Fibroblast of skin of abdomen (primary cell): ENCODE measurements at regions not wholly inside any gene's neighbourhood (a gene's known extent, or its start where the extent isn't known, plus 50 kb on each side); places are given as distances from the start of the nearest gene placed in this dataset.
"Not testable (repeated sequence)": the region's sequence is repeated elsewhere in the genome, so short reads cannot be mapped to it uniquely, and the experiment has no call there.

Experiments
- DNase-seq: peaks from one replicate; pipeline ENCODE4 v3.0.0-alpha.2; 2013

DNA sequence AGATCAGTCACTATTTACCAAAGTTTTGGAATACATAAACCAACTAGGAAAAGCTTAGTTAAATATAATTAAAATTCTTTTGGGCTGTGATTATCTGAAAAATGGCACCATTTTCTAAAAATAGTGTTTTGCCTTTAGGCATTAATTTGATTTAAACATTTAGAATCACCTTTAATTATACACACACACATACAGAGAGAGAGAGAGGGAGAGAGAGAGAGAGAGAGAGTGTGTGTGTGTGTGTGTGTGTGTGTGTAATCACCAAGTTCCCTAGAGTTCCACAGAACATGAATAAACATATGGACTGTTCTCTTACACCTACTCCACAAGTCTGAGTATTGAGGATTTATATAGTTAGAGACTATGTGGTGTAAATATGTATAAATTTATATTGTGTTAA lies 141.2 kb upstream of the ATXN1 start:
- no peak for DNase-seq

DNA sequence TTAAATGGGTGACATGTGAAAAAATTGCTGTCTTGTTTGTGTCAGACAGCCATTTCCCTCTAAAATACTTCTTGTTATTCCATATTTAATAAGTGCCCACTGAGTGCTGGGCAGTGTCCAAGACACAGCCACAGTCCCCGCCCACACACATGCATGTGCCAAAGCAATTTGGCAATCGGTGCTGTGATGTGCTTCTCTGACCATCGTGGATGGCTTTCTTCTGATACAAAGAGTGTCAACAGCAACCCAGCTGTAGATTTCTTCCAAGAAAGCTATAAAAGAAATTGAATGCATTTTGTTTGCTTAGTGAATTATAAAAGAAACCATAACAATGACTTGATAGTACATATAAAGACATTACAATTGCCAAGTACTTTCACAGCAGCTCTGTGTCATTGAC lies 140.5 kb upstream of the ATXN1 start:
- peak; percentile 49 for DNase-seq

DNA sequence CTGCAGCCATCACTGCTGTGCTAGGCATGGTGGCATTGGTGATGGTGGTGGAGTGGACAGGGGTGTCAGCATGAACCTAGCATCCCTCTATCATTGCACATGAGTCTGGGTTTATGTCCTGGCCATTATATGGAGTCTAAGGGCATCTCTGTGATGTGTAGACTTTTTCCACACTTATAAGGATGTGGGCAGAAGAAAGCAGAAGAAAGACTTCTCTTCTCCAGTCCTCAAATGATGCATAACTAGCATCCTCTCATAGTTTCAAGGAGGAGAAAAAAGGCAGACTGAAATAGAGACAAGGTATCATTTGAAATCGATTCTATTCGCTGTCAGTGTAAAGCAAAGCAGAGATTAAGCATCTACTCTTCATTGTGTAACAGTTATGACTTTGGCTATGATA lies 140.0 kb upstream of the ATXN1 start:
- DNase-seq = no peak

DNA sequence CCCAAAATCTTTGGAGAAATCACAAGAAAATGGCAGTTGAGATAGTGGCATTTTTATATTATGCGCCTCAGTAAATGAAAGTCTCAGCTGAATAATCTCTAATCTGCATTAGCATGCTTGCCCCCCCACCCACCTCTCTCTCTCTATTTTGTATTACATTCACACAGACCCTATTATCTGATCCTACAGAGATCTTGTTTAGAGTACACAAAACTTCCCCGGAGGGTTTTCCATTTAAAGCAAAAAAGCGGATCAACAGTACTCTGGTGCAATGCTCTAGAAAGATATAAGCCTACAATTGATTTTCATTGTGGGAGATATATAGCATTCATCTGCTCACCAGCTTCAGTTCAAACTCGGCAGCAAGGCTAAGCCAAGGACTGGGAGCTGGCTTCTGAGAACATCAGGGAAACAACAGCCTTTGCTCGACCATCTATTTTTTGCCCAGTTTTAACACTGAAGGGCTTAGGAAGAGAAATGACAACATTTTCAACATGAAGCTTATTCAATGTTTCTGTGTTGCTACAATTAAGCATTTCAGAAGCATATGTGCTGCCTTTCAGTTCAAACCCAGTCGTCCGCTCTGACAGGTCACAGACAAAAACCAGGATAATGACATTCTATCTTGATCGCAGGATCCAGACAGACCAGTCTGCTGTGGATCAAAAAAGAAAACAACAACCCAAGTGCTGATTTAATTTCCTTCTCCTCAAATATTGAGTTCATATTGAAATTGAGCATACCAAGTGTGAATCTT lies 137.6 kb upstream of the ATXN1 start:
- no peak for DNase-seq

DNA sequence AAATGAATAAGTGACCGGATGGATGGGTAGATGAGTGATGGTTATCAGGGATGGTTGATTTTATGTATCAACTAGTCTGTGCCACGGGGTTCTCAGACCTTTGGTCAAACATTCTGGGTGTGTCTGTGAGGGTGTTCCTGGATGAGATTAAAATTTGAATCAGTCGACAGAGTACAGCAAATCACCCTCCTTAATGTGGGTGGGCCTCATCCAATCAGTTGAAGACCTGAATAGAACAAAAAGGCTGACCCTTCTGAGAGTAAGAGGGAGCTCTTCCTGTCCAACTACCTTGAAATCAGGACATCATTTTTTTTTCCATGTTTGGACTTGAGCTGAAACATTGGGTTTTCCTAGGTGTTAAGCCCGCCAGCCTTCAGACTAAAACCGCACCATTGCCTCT lies 136.4 kb upstream of the ATXN1 start:
- DNase-seq = no peak

DNA sequence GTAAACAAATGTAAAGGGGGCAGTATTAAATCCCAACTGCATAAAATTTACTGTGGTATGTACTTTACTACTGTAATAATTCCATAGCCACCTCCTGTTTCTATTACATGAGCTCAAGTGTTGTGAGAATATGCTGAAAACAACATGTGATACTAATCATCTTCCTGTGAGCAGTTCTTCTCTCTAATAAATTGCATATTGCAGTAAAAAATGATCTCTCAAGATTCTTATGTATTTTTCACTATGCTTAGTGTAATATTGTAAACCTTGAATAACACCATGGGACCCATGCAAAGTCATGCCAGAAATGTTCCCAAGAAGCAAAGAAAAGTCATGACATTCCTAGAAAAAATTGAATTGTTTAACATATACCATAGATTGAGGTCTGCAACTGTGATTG lies 133.0 kb upstream of the ATXN1 start:
- DNase-seq = no peak

DNA sequence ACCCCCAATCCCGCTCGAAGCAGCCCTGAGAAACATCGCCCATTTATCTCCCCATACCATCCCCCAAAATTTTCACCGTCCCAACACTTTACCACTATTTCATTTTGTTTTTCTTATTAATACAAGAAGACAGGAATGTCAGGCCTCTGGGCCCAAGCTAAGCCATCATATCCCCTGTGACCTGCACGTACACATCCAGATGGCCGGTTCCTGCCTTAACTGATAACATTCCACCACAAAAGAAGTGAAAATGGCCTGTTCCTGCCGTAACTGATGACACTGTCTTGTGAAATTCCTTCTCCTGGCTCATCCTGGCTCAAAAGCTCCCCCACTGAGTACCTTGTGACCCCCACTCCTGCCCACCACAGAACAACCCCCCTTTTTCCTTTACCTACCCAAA lies 129.8 kb upstream of the ATXN1 start:
- DNase-seq = not testable (repeated sequence)

DNA sequence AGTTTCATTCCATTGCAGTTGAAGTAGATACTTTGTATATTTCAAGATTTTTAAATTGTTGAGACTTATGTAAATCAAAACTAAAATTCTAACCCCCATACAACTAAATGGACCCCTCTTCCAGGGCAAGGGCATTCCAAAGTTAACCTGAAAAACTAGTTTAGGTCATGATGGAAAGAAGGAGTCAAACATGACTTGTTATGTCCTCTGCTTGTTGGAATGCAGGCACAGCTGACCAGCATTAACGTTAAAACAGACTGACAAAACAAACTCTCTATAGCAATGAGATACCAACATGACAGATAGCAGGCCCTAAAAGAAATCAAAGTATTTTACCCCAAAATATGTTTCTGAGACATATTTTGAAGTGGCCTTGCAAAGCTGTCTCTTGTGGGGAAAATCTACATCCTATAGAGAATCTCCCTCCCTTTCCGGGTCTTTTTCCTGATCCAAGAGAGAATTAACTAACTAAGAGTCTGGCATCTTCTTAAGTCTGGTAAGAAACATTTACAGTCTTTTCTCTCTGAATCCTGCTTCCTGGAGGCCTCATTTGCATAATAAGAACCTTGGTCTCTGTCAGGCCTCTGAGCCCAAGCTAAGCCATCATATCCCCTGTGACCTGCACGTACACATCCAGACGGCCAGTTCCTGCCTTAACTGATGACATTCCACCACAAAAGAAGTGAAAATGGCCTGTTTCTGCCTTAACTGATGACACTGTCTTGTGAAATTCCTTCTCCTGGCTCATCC lies 124.3 kb upstream of the ATXN1 start:
- no peak for DNase-seq

DNA sequence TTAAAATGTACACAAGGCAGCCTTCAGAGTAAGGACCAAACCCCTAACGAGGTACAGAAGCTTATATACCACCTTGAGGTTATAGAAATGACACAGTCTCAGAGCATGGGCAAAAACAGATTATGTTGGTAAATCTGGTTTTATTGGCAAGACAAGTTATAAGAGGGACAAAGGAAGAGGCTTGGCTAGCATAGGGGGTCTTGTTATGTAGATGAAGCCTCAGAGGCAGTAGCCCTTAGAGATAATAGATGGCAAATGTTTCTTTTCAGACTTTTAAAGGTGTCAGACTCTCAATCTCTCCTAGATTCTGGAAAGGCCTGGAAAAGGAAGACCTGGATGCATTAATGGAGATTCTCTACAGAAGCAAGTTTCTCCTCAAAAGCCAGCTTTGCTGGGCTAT lies 123.3 kb upstream of the ATXN1 start:
- no peak for DNase-seq

DNA sequence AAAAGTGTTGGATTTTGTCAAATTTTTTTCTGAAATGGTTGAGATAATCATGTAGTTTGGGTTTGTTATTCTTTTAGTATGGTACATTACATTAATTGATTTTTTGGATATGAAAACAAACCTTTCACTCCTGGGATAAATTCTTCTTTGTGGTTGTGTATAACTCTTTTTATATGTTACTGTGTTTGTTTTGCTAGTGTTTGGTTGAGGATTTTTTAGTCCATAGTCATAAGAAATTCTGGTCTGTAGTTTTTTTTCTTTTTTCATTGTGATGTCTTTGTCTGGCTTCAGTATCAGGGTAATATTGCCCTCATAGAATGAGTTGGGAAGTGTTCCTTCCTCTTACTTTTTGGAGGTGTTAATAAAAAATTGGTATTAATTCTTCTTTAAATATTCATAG lies 122.2 kb upstream of the ATXN1 start:
- DNase-seq = no peak

DNA sequence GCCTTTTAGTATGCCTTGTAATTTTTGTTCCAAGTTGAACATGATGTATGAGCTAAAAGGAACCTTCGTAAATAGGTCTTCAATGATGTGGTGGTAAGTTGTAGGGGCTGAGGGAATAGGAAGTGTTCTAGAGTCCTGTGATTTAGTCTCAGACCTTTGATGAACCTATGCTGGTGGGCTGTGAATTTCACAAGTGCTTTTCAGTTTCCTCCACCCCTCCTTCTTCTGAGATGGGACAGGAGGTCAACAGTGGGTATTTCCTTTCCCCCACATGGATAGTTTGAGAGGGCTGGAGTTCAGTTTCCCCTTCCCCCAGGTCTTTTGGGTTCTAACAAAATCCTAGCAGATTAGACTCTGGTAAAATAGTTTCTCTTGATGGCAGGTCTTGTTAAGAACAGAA lies 121.0 kb upstream of the ATXN1 start:
- DNase-seq = no peak

DNA sequence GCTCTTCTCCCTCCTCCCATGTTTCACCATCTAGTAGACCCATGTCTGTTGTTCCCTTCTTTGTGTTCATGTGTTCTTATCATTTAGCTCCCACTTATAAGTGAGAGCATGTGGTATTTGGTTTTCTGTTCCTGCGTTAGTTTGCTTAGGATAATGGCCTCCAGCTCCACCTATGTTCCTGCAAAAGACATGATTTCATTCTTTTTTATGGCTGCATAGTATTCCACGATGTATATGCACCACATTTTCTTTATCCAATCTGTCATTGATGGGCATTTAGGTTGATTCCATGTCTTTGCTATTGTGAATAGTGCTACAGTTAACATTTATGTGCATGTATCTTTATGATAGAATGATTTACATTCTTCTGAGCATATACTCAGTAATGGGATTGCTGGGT lies 115.6 kb upstream of the ATXN1 start:
- not testable (repeated sequence) for DNase-seq

DNA sequence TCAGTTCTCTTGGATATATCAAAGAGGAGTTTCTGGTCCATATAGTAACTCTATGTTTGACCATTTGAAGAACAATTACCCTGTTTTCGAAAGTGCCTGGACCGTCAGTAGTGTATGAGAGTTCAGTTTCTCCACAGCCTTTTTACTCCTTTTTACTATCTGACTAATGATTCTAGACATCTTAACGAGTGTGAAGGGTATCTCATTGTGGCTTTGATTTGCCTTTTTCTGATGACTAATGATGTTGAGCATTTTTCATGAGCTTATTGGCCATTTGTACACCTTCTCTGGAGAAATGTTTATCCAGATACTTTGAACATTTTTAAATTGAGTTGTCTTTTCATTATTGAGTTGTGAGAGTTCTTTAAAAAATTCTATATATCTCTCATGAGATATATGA lies 114.9 kb upstream of the ATXN1 start:
- DNase-seq = no peak

DNA sequence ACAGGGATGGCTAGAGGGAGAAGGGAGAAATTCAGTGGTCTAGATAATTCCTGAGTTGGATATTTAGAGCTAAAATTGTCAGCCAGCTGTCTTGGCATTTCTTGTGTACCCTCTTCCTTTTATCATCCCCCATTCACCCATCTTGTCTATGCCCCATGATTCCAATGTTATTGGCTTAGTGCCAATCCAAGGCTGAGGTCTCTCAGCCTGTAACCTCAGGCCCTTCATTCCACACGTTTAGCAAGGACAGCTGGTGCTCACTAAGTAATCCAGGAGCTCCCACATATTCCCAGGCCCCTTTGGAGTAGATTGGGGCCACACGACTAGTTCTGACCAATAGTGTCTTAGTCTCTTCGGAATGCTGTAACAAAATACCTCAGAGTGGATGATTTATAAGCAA lies 112.4 kb upstream of the ATXN1 start:
- DNase-seq = no peak

DNA sequence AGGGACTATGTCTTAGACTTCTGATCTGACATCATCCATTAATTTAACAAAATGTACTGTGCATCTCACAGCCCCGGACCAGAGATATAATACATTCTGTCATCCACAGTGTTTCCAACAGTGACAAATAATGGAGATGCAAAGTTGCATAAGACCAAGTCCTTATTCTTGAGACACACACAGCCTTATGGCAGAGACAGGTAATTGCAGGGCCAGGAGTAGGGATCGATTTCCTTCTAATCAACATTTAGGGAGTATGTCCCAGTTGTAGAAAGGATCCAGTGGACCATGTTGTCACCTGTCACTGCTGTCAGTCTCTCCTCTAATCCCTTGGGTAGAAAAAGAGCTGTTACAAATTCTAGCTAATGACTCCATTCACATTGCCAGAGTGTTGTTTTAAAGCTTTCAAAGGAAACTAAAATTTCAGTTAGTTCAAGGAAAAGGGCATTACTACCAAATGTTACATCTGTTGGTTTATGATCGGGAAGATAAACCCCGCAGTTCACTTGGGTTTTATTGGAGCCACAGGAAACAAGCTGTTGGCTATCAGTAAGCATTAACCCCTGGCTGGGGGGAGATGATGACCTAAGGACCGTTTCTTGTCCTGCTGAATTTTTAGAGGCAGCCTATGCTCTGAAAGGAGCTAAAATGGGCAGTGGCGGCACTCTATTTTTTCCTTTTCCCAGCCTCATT lies 111.4 kb upstream of the ATXN1 start:
- no peak for DNase-seq

DNA sequence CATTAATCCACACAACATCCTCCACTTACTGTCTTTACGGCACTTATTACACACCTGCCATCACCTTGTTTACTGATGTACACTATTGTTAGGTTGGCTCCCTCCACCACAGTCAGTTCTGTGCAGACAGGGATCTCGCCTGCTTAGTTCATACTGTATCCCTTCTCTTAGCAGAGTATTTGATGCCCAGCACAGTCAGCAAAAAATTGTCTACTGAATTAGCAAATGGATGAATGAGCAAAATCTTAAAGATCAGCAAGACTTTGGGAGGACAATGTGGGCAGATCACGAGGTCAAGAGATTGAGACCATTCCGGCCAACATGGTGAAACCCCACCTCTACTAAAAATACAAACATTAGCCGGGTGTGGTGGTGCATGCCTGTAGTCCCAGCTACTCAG lies 109.8 kb upstream of the ATXN1 start:
- DNase-seq = no peak

DNA sequence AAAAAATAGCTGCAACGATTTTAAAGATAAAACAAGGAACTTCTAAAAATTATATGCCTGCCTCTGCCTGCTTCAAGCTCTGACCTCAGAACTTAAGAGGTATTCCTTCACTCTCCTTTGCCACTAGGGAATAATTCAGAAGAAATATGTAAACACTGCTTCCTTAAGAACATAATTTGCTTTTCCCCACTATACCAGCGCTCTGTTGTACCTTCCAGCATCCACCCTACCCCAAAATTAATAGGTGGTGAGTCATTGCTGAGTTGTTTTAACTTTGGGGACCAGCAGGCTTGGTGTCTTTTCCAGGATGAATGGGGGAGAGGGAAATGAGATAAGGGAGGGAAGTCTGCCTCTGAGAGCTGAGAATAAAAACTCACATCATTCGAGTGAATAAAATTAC lies 107.7 kb upstream of the ATXN1 start:
- DNase-seq = peak; percentile 24

DNA sequence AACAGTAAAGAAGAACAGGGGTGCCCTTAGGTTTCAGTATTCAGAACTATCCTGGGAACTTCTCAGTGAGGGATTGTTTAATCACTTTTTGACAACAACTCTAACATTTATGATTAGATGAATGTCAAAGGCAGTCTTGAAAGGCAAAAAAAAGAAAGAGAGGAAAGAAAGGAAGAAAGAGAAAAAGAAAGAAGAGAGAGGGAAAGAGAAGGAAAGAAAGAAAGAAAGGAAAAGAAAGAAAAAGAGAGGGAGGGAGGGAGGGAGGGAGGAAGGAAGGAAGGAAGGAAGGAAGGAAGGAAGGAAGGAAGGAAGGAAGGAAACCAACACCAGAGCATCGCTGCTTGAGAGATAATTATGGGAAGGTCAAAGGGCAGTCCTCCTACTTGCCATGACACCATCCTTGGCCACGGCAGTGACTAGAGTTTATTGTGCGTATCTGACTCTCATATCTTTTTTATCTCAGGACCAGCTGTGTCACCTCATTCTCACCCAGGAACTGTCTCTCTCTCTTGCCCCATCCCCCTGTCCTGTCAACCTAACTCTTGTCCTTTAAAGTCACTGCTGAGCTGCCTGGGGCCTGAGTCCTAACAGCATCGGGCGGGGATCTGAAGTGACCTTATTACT lies 96.8 kb upstream of the ATXN1 start:
- no peak for DNase-seq

DNA sequence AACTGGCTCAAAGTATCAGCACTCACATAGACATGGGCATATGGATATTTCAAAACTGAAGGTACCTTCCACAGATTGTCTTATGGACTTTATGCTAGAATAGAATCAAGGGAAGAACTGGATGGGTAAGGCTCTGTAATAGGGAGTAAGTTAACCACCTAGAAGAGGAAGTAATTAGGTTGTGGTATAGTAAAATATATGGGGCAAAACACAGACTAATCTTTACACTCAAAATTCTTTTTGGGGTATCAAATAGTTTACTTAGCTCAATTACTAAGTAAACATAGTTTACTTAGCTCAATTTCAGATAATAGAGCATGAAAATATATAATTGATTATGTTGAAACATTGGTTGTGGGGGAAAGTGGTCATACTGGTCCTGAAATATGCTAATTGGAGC lies 94.2 kb upstream of the ATXN1 start:
- no peak for DNase-seq

DNA sequence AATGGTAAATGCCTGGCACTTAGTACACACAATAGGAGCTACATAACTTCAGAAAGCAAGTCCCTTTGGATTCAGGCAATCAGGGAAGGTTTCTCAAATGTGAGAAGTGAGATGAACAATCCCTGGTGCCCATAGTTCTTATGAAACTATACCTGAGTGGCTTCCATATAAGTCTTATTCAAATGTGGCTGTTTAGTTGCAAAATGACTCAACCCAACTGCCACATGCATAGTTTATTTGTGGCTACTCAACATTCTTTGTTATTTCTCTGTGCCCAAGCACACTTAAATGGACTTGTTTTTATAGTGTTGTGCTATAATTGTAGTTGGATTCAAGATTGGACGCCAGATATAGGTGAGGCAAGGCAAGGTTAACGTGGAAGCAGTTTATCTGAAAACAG lies 93.7 kb upstream of the ATXN1 start:
- DNase-seq = no peak

DNA sequence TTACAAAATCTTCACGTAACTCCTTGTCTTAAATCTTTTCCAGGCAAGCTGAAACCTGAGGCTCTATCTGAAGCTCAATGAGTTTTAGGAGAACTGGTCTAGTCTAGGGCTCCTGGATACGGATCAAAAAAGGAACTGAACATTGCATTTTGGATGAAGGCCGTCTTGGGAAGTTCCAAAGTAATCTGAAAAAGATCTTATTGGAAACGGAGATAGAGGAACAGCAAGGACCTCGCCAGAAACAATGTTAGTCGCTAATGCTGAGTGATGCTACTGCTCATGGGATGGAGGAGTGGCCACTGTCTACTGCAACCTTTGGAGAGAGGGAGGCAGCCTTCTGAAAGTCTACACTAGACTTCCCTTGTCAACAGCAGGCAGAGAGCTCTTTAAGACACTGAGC lies 91.4 kb upstream of the ATXN1 start:
- DNase-seq = no peak

DNA sequence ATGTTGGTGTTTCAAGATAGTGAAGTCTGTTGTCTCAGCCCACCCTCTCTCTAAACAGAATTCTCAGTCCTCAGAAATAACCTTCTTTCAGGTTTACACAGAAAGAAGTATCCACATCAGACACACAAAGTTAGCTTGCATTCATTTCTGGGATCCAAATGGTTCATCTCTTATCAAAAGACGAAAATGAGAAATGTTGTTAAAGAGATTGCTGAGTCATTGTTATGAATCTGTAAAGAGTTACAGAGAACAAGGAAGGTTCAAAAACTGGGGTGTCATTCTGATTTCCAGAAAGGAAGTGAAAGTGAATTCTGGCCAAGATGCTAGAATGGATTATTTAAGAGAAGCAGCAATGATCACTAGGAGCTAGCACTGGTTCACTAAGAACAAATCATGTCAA lies 90.5 kb upstream of the ATXN1 start:
- no peak for DNase-seq

DNA sequence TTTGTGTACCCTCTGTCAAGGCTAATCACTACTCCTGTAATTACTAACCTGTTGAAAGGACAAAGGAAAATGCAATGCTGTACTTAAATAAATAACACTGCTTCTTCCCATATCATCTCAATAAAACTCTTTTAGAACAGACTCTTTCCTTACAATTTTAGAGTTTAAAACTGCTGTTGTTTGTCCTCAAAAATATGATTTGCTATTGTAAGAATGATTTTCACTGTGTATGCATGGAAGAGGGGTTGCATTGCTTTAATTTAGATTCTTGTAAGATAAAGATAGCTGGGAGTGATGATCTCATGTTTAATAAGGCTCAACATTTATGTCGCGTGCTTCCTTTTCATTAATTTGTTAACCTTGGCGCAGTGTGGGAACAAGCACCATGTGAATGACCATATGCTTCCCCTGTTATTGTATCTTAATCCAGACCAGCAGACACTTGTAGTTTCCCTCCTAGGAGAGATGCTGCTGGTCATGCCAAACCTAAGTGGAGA lies 89.8 kb upstream of the ATXN1 start:
- peak; percentile 44 for DNase-seq
